ENCODE measurements at regions not wholly inside any gene's neighbourhood (a gene's known extent, or its start where the extent isn't known, plus 50 kb on each side); places are given as distances from the start of the nearest gene placed in this dataset.
"Not testable (repeated sequence)": the region's sequence is repeated elsewhere in the genome, so short reads cannot be mapped to it uniquely, and the experiment has no call there.

DNA sequence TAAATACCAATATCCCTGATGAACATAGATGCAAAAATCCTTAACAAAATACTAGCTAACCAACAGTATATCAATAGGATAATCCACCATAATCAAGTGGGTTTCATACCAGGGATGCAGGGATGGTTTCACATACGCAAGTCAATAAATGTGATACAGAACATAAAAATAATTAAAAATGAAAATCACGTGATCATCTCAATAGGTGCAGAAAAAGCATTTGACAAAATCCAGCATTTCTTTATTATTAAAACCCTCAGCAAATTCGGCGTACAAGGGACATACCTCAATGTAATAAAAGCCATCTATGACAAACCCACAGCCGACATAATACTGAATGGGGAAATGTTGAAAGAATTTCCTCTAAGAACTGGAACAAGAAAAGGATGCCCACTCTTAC lies 793.5 kb downstream of the NR4A2 start:
- not testable (repeated sequence) for TF ChIP-seq SIN3A (IDR thresholded peaks at IDR 0.05; ENCODE audit: borderline replicate concordance, low read depth, low read length); CTCF (IDR thresholded peaks at IDR 0.05); YY1 (IDR thresholded peaks at IDR 0.05; ENCODE audit: low read depth); RXRA (IDR thresholded peaks at IDR 0.05; ENCODE audit: borderline replicate concordance, low read depth); EP300 (IDR thresholded peaks at IDR 0.05; ENCODE audit: borderline replicate concordance in 1 of 2, low read depth in 1 of 2, low read length in 1 of 2); POLR2AphosphoS5 (IDR thresholded peaks at IDR 0.05; ENCODE audit: low read depth, low read length); FOXM1 (IDR thresholded peaks at IDR 0.05; ENCODE audit: low read depth); USF2 (IDR thresholded peaks at IDR 0.05; ENCODE audit: borderline replicate concordance, low read depth, low read length)
- TF ChIP-seq, protein P1, sequence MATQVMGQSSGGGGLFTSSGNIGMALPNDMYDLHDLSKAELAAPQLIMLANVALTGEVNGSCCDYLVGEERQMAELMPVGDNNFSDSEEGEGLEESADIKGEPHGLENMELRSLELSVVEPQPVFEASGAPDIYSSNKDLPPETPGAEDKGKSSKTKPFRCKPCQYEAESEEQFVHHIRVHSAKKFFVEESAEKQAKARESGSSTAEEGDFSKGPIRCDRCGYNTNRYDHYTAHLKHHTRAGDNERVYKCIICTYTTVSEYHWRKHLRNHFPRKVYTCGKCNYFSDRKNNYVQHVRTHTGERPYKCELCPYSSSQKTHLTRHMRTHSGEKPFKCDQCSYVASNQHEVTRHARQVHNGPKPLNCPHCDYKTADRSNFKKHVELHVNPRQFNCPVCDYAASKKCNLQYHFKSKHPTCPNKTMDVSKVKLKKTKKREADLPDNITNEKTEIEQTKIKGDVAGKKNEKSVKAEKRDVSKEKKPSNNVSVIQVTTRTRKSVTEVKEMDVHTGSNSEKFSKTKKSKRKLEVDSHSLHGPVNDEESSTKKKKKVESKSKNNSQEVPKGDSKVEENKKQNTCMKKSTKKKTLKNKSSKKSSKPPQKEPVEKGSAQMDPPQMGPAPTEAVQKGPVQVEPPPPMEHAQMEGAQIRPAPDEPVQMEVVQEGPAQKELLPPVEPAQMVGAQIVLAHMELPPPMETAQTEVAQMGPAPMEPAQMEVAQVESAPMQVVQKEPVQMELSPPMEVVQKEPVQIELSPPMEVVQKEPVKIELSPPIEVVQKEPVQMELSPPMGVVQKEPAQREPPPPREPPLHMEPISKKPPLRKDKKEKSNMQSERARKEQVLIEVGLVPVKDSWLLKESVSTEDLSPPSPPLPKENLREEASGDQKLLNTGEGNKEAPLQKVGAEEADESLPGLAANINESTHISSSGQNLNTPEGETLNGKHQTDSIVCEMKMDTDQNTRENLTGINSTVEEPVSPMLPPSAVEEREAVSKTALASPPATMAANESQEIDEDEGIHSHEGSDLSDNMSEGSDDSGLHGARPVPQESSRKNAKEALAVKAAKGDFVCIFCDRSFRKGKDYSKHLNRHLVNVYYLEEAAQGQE (IDR thresholded peaks at IDR 0.05; ENCODE audit: low read depth, low read length) = not testable (repeated sequence)
